NCI-H748 (cell line): ENCODE measurements at regions not wholly inside any gene's neighbourhood (a gene's known extent, or its start where the extent isn't known, plus 50 kb on each side); places are given as distances from the start of the nearest gene placed in this dataset.

Experiments
- DNase-seq: peaks from one replicate; lab custom pipeline; 2025; ENCODE audit not compliant: unreplicated experiment; lab: John Stamatoyannopoulos, UW

DNA sequence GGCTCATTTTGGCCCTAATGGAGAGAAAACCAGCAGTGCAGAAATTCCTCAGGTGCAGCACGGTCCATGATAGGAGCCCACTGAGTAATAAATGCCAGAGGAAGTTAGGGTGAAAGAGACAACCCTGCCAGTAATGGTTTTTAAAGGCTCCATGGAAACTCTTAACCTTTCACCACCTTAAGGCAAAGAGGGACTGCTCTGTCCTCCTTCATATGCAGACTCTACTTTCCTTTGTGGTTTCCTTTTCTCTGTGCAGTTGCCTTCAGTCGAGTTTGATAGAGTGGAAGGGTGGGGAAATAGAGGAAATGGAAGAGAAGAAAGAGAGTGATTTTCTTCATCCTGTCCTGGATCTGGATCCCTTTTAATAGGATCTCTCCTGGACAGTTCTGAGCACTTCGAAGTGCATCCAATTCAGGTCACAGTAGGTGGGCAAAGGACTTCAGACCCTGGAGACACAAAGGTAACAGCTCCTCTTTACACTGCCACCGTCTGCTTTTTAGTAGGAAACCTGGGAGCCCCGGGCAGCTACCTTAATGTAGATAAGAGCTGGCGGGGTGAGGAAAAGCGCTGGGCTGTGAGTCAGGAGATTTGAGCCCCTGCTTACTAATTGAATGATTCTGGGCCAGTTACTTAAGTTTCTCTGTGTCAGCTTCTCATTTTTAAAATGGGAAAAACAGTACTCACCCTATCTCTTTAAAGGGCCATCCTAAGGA, 294.8 kb downstream of the KCNRG start:
- DNase-seq, result no peak

DNA sequence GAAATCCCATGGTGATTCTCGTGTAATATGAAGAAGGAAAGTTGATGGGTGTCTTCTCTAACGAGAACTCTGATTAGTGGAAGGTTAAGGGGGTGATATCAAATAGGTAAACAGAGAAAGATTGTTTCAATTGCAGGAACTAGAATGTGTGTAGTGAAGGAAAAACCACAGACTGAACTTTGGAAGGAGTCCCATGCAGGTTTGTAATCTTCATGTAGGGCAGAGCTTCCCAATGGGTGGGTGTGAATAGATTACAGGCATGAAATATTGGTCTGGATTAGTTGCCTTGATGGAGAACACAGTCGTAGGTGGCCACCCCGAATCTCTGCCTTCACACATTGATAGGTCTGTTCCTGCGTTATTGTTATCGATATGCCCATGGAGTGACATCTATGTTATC, 295.5 kb downstream of the KCNRG start:
- DNase-seq, result no peak

- peak; percentile 42 for DNase-seq
These were observed 303.6 kb downstream of the KCNRG start for GRCh38 chr13:50318887-50319286.

GRCh38 chr13:50319635-50320255, 304.5 kb downstream of the KCNRG start:
- DNase-seq, result no peak

DNA sequence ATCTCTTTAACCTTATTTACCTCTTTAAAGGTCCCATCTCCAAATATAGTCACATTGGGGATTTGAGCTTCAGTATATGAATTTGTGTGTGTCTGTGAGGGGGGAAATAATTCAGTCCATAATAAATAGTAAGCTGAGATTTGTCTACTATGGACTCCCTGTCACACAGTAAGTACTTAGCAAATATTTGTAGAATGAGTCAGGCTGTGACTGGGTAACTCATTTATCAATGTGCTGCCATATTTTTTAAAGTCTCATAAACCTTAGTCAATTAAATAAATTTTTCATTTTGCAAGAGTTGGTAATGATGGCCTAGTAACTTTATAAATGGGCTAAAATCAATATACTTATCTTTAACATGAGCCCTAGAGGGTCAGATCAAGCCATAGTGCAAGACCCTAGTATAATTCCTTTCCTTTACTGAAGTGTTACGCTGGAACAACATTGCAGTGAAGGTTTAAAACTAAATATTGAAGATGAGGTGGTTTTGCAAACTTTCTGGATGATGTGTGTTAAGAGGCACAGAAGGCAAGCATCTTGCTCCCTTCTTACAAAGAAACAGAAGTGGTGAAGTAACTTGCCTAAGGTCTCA, 305.1 kb downstream of the KCNRG start:
- DNase-seq, result peak; percentile 57

GRCh38 chr13:50322006-50322405, 306.8 kb downstream of the KCNRG start:
- DNase-seq, result no peak

DNA sequence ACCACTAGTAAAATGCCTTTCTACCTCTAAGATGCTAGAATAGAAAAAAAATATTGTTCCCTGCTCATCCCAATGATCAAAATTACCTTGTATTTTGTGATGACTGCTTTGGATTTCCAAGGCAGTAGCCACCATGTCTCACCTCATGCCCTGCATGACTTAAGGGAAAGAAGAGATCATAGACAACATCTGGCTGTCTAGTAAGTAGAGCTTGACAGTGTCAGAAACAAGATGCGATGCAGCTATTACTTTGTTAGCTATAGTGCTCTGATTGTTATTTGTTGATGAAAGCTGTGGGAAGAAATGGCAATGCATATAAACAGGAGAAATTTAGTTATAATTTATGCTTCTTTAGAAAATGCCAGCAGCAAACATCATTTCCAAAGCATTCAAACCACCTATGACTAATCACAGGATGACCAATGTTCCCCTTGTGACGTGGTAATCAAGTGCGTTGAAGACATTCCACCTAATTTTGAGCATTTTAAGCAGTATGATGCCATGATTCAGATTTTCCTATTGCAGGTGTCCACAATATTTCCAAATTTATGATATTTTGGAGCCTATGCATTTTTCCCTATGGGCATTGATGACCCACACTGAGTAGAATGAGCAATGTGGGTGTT, 308.3 kb downstream of the KCNRG start:
- DNase-seq, result no peak

GRCh38 chr13:50326271-50326670, 311.0 kb downstream of the KCNRG start:
- DNase-seq, result no peak

GRCh38 chr13:50326811-50327210, 311.6 kb downstream of the KCNRG start:
- no peak for DNase-seq

- no peak for DNase-seq
These were observed 319.0 kb downstream of the KCNRG start for GRCh38 chr13:50334115-50334778.

- no peak for DNase-seq
These were observed 319.7 kb downstream of the KCNRG start for GRCh38 chr13:50334944-50335343.

- DNase-seq, result no peak
These were observed 324.0 kb downstream of the KCNRG start for GRCh38 chr13:50339271-50339670.

DNA sequence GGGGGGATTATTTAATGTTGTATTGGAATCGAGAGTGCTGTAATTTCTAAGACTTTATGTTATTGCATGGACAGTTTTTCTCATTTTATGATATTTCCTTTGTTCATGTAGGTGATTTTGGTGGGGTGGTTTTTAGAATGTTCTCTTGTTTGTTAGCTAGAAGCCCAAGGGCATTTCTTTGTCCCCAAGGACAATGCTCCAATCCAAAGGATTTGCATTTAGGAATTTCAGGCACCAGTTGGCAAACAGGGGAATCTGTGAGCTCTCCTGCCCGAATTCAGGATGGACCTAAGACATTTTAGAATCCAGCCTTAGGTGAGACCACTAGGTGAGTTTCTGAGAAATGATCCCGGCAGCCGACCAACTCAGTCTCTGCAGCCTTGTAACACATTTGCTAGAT, 324.9 kb downstream of the KCNRG start:
- no peak for DNase-seq

DNA sequence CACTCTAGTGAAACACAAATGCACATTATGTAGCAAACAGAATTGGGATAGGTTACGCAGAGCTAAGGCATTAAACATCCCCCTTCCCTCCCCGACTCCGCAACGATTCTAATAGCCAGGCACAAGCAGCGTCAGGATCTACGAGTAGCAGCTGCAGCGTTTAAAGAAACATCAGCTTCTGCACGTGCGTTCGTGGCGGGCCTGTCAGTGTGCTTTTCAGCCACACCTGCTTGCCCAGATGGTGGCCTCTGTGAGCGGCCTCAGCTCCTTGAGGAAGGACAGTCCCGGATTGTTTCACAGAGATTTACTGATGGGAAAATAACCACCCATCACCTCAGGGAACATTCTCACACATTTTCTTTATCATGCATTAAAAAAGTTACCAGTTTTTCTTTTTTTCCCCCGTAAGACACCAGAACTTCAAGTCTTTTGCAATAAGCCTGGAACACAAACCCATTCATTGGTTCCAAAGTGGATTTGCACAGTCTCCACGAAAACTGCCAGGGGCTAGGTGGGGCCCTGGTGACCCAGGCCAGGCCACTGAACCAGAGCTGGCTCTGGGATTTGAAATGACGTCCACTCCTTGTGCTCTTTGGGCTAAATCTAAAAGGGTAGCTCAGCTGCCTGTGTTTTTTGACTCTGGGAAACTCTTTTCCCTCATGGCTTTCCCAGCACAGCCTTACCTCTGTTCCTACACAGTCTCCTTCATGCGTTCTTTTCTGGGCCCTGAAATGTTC, 325.5 kb downstream of the KCNRG start:
- peak; percentile 44 for DNase-seq

DNA sequence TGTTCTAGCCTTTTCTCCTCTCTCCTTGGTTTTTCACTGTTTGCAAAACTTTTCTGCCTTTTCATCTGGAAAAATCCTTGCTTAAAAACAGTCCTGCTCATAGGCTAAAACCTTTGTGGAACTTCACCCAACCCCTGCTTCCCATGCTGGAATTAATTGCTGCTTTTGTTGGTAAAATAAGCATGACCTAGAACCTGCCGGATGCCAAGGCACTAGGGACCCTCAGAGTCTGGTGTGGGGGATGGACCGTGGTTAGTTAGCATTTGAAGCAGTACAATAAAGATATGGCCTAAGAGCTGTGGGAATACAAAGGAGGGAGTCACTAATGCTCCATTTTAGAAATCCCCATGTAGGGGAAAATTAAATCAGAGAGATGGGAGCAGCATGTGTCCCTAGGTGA, 326.3 kb downstream of the KCNRG start:
- DNase-seq, result no peak

GRCh38 chr13:50344717-50345116, 329.5 kb downstream of the KCNRG start:
- DNase-seq, result peak; percentile 23

GRCh38 chr13:50345804-50346203, 330.6 kb downstream of the KCNRG start:
- no peak for DNase-seq

DNA sequence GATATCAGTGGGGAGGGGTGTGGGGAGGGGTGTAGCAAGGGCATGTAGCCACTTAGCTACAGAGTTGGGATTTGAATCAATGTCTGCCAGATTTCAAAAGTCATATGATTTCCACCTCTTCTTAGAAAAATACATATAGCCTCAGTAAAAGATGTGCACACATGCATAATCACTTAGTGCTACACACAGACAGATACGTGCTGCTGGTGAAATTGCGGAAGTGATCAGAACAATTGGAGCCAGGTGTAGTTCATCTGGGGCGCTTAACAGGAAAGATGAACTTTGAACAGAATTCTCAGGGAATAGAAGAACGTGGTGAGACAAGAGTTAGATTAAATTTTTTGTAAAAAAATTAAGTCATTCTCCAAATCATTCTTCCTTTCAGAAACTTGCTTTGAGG, 333.1 kb downstream of the KCNRG start:
- no peak for DNase-seq

DNA sequence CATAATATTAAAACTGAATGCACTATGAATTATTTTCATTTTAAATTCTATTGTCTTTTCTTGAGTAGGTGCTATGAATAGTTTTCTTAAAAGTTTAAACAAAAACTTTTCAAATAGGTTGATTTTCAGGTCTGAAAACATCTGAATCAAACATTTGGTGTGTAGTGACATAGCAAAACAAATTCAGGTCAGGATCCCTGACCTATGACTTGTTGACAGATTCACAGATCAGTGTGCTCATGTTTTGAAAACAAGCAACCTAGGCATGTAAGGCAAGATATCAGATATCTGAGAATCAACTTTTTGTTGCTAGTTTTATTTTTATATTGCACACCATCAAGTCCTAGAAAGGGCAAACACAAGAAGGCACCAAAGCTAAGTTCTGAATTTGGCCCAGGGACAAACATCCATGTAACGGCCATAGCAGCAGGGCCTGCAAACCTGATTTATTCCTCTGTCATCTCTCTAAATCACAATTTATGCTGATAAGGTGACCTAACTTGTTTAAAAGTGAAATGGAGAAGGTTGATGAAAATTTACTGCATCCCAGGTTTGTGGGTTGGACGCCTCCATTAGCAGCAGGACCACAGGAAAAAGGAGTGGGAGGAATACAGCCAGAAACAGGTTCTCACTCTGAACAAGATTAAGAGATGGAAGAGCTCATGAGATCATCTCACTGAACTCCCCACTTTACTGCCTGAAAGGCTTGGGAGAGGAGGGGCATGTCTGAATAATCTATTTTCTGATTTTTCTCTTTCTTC, 337.7 kb downstream of the KCNRG start:
- no peak for DNase-seq
